Liver (tissue), 8 donors: ENCODE measurements at regions not wholly inside any gene's neighbourhood (a gene's known extent, or its start where the extent isn't known, plus 50 kb on each side); places are given as distances from the start of the nearest gene placed in this dataset.

ENCODE experiments used
- DNase-seq: peaks from one replicate; pipeline ENCODE4 v3.0.0-alpha.2; 2017; ENCODE audit warnings: low spot score
- H3K27ac ChIP-seq, 2 donors: one replicate each; pipeline ENCODE4 v1.7.0; 2013; ENCODE audit warnings: inconsistent platforms in 2 of 2, low read length in 2 of 2, control low read depth in 1 of 2, low read depth in 1 of 2, mild to moderate bottlenecking in 1 of 2
- H3K27me3 ChIP-seq, 4 donors: one replicate each; pipeline versions ENCODE4 v1.6.1 to v1.7.0; 2013; ENCODE audit warnings: low read length in 3 of 4, inconsistent platforms in 1 of 4, mild to moderate bottlenecking in 1 of 4, moderate library complexity in 1 of 4; ENCODE audit not compliant: control insufficient read depth in 4 of 4, insufficient read depth in 4 of 4
- H3K36me3 ChIP-seq, 4 donors: one replicate each; pipeline versions ENCODE4 v1.6.1 to v1.7.0; 2013; ENCODE audit warnings: low read length in 3 of 4, mild to moderate bottlenecking in 3 of 4, low read depth in 1 of 4, moderate library complexity in 1 of 4; ENCODE audit not compliant: control insufficient read depth in 4 of 4, insufficient read depth in 3 of 4
- H3K4me1 ChIP-seq, 4 donors: one replicate each; pipeline versions ENCODE4 v1.6.1 to v1.7.0; 2013; ENCODE audit warnings: low read length in 3 of 4, mild to moderate bottlenecking in 3 of 4, moderate library complexity in 1 of 4; ENCODE audit not compliant: control insufficient read depth in 4 of 4, insufficient read depth in 4 of 4
- H3K4me3 ChIP-seq, 3 donors: one replicate each; pipeline versions ENCODE4 v1.6.1 to v1.7.0; 2013; ENCODE audit warnings: low read length in 3 of 3, control low read depth in 1 of 3, low read depth in 1 of 3, mild to moderate bottlenecking in 1 of 3
- H3K9ac ChIP-seq, 2 donors: one replicate each; pipeline ENCODE4 v1.7.0; 2013; ENCODE audit warnings: low read length in 2 of 2, mild to moderate bottlenecking in 2 of 2, moderate library complexity in 2 of 2, control low read depth in 1 of 2, low read depth in 1 of 2
- H3K9me3 ChIP-seq, 4 donors: one replicate each; pipeline versions ENCODE4 v1.6.1 to v1.7.0; 2013; ENCODE audit warnings: low read length in 3 of 4; ENCODE audit not compliant: control insufficient read depth in 4 of 4
- EGR1 ChIP-seq, 2 donors: IDR thresholded peaks; 2 replicates each; pipeline ENCODE4 v1.6.1; 2016 to 2018; ENCODE audit warnings: antibody characterized with exemption in 2 of 2, low read depth in 2 of 2
- FOXA1 ChIP-seq: IDR thresholded peaks from 2 replicates; pipeline ENCODE4 v1.6.1; 2016; ENCODE audit warnings: antibody characterized with exemption
- FOXA2 ChIP-seq: IDR thresholded peaks from 2 replicates; pipeline ENCODE4 v1.6.1; 2016; ENCODE audit warnings: antibody characterized with exemption
- GABPA ChIP-seq, 2 donors: IDR thresholded peaks in 1 of 2; conservative IDR thresholded peaks in 1 of 2; 2 replicates each; pipeline ENCODE4 v1.6.1; 2016; ENCODE audit warnings: antibody characterized with exemption in 2 of 2, mild to moderate bottlenecking in 1 of 2, moderate library complexity in 1 of 2
- HNF4A ChIP-seq, 2 donors: conservative IDR thresholded peaks; 2 replicates each; pipeline ENCODE4 v1.6.1; 2016; ENCODE audit warnings: antibody characterized with exemption in 2 of 2, mild to moderate bottlenecking in 2 of 2
- HNF4G ChIP-seq: IDR thresholded peaks from 2 replicates; pipeline ENCODE4 v1.6.1; 2016; ENCODE audit warnings: antibody characterized with exemption
- JUND ChIP-seq, 2 donors: IDR thresholded peaks; 2 replicates each; pipeline ENCODE4 v1.6.1; 2016; ENCODE audit warnings: antibody characterized with exemption in 2 of 2
- NR2F2 ChIP-seq: IDR thresholded peaks from 2 replicates; pipeline ENCODE4 v1.6.1; 2016; ENCODE audit warnings: antibody characterized with exemption
- RAD21 ChIP-seq, 2 donors: IDR thresholded peaks; 2 replicates each; pipeline ENCODE4 v1.6.1; 2016; ENCODE audit warnings: antibody characterized with exemption in 2 of 2, mild to moderate bottlenecking in 2 of 2
- RXRA ChIP-seq, 2 donors: IDR thresholded peaks; 2 replicates each; pipeline ENCODE4 v1.6.1; 2017 to 2018; ENCODE audit warnings: antibody characterized with exemption in 2 of 2, mild to moderate bottlenecking in 1 of 2
- TAF1 ChIP-seq: conservative IDR thresholded peaks from 2 replicates; pipeline ENCODE4 v1.6.1; 2016; ENCODE audit warnings: antibody characterized with exemption, mild to moderate bottlenecking
- YY1 ChIP-seq: IDR thresholded peaks from 2 replicates; pipeline ENCODE4 v1.6.1; 2016; ENCODE audit warnings: antibody characterized with exemption, mild to moderate bottlenecking
- WGBS: extraction: QIAGEN DNeasy Blood & Tissue Kit; methylation state at CpG from one replicate; pipeline ENCODE4 v1.1.7; 2013; 5-methylcytosine and 5-hydroxymethylcytosine counted together
- TF ChIP-seq, protein P1 (sequence below): IDR thresholded peaks from 2 replicates; pipeline ENCODE4 v1.6.1; 2016; ENCODE audit warnings: antibody characterized with exemption
- TF ChIP-seq, protein P2 (sequence below): fragments of 150-350 bp; IDR thresholded peaks from 2 replicates; pipeline ENCODE4 v1.5.1; 2017; ENCODE audit warnings: improper control_type of control experiment, low read depth, low read length; ENCODE audit not compliant: missing input control
- TF ChIP-seq, protein P3 (sequence below): IDR thresholded peaks from 2 replicates; pipeline ENCODE4 v1.6.1; 2016; ENCODE audit warnings: antibody characterized with exemption
- TF ChIP-seq, protein P4 (sequence below): IDR thresholded peaks from 2 replicates; pipeline ENCODE4 v1.6.1; 2016; ENCODE audit warnings: antibody characterized with exemption
- TF ChIP-seq, protein P5 (sequence below): IDR thresholded peaks from 2 replicates; pipeline ENCODE4 v1.6.1; 2016; ENCODE audit warnings: antibody characterized with exemption, mild to moderate bottlenecking
- donor health status: healthy.
- donor health status: healthy.
- donor health status: healthy.
- donor health status: healthy.
- donor health status: healthy.

DNA sequence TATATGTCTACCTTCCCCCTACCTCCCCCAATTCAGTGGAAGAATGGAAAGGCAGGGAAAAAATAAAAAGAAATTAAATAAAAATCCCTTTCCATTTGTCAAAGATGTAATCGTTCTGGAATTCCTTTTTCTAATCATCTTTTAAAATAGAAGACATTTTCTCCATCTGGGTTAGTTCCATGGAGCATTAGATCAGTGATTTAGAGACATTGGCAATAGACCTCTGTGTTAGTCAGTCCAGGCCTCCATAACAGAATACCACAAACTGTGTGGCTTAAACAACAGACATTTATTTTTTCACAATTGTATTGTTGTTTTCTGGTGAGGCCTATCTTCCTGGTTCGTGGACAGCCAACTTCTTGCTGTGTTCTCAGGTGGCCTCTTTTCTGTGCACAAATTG, 516.6 kb upstream of the DAB2 start (continued):
- no peak for TF ChIP-seq RXRA (IDR thresholded peaks at IDR 0.05)
- no peak for TF ChIP-seq RAD21 (IDR thresholded peaks at IDR 0.05)
- TF ChIP-seq TAF1: no peak
- no peak for TF ChIP-seq GABPA (IDR thresholded peaks at IDR 0.05 in 1 of 2, conservative IDR thresholded peaks at IDR 0.05 in 1 of 2)
- TF ChIP-seq HNF4A (conservative IDR thresholded peaks at IDR 0.05): no peak
- no peak for TF ChIP-seq FOXA2
- TF ChIP-seq JUND (IDR thresholded peaks at IDR 0.05): no peak
- TF ChIP-seq, protein P1, sequence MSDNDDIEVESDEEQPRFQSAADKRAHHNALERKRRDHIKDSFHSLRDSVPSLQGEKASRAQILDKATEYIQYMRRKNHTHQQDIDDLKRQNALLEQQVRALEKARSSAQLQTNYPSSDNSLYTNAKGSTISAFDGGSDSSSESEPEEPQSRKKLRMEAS: no peak
- TF ChIP-seq, protein P2, sequence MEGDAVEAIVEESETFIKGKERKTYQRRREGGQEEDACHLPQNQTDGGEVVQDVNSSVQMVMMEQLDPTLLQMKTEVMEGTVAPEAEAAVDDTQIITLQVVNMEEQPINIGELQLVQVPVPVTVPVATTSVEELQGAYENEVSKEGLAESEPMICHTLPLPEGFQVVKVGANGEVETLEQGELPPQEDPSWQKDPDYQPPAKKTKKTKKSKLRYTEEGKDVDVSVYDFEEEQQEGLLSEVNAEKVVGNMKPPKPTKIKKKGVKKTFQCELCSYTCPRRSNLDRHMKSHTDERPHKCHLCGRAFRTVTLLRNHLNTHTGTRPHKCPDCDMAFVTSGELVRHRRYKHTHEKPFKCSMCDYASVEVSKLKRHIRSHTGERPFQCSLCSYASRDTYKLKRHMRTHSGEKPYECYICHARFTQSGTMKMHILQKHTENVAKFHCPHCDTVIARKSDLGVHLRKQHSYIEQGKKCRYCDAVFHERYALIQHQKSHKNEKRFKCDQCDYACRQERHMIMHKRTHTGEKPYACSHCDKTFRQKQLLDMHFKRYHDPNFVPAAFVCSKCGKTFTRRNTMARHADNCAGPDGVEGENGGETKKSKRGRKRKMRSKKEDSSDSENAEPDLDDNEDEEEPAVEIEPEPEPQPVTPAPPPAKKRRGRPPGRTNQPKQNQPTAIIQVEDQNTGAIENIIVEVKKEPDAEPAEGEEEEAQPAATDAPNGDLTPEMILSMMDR: no peak
- TF ChIP-seq YY1: no peak

DNA sequence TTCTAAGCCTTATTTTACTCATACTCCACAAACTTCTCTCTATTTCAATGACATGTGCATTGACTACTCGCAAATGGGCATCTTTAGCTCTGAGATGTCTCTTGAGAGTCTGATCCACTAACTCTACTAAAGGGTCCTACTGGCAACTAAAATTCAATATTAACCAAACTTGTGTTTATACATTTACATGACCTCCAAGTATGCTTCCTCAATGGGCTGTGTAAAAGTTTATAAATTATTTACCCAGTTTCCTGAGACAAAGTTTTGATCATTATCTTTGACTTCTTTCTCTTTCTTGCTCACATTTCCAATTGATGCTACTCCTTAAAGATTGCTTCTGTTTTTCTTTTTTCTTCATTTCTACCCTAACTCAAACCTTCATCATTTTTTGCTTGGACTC, 510.1 kb upstream of the DAB2 start:
- H3K27ac ChIP-seq: no peak overlapping the region
- WGBS: 81% methylated on average over 1 of the region's 1 CpG
- no peaks in the 10 kb centered on the region for H3K9me3 ChIP-seq
- no peak for DNase-seq
- H3K36me3 ChIP-seq: no peaks in the 10 kb centered on the region
- peaks cover 0 to 7% (median 2%) of the 10 kb centered on the region in 4 donors for H3K27me3 ChIP-seq
- H3K4me1 ChIP-seq: no peaks in the 10 kb centered on the region
- no peak overlapping the region for H3K9ac ChIP-seq
- TF ChIP-seq, protein P1: no peak
- TF ChIP-seq, protein P3, sequence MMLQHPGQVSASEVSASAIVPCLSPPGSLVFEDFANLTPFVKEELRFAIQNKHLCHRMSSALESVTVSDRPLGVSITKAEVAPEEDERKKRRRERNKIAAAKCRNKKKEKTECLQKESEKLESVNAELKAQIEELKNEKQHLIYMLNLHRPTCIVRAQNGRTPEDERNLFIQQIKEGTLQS: no peak
- no peak for TF ChIP-seq JUND (IDR thresholded peaks at IDR 0.05)
- TF ChIP-seq GABPA (IDR thresholded peaks at IDR 0.05 in 1 of 2, conservative IDR thresholded peaks at IDR 0.05 in 1 of 2): no peak
- TF ChIP-seq, protein P4, sequence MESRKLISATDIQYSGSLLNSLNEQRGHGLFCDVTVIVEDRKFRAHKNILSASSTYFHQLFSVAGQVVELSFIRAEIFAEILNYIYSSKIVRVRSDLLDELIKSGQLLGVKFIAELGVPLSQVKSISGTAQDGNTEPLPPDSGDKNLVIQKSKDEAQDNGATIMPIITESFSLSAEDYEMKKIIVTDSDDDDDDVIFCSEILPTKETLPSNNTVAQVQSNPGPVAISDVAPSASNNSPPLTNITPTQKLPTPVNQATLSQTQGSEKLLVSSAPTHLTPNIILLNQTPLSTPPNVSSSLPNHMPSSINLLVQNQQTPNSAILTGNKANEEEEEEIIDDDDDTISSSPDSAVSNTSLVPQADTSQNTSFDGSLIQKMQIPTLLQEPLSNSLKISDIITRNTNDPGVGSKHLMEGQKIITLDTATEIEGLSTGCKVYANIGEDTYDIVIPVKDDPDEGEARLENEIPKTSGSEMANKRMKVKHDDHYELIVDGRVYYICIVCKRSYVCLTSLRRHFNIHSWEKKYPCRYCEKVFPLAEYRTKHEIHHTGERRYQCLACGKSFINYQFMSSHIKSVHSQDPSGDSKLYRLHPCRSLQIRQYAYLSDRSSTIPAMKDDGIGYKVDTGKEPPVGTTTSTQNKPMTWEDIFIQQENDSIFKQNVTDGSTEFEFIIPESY: no peak
- no peak for TF ChIP-seq RAD21 (IDR thresholded peaks at IDR 0.05)
- no peak for TF ChIP-seq YY1
- no peak for TF ChIP-seq HNF4A (conservative IDR thresholded peaks at IDR 0.05)
- TF ChIP-seq RXRA (IDR thresholded peaks at IDR 0.05): no peak
- TF ChIP-seq, protein P5, sequence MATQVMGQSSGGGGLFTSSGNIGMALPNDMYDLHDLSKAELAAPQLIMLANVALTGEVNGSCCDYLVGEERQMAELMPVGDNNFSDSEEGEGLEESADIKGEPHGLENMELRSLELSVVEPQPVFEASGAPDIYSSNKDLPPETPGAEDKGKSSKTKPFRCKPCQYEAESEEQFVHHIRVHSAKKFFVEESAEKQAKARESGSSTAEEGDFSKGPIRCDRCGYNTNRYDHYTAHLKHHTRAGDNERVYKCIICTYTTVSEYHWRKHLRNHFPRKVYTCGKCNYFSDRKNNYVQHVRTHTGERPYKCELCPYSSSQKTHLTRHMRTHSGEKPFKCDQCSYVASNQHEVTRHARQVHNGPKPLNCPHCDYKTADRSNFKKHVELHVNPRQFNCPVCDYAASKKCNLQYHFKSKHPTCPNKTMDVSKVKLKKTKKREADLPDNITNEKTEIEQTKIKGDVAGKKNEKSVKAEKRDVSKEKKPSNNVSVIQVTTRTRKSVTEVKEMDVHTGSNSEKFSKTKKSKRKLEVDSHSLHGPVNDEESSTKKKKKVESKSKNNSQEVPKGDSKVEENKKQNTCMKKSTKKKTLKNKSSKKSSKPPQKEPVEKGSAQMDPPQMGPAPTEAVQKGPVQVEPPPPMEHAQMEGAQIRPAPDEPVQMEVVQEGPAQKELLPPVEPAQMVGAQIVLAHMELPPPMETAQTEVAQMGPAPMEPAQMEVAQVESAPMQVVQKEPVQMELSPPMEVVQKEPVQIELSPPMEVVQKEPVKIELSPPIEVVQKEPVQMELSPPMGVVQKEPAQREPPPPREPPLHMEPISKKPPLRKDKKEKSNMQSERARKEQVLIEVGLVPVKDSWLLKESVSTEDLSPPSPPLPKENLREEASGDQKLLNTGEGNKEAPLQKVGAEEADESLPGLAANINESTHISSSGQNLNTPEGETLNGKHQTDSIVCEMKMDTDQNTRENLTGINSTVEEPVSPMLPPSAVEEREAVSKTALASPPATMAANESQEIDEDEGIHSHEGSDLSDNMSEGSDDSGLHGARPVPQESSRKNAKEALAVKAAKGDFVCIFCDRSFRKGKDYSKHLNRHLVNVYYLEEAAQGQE: no peak
- no peak for TF ChIP-seq FOXA1
- no peak for TF ChIP-seq TAF1
- no peak for TF ChIP-seq FOXA2
- TF ChIP-seq EGR1 (IDR thresholded peaks at IDR 0.05; ENCODE audit: low read depth in 2 of 2): no peak
- TF ChIP-seq NR2F2: no peak
- TF ChIP-seq, protein P2: no peak
- TF ChIP-seq HNF4G: no peak
- H3K4me3 ChIP-seq: no peak overlapping the region
